BE2C (cell line): ENCODE measurements at regions not wholly inside any gene's neighbourhood (a gene's known extent, or its start where the extent isn't known, plus 50 kb on each side); places are given as distances from the start of the nearest gene placed in this dataset.

ENCODE experiments used
- DNase-seq: peaks from one replicate; pipeline ENCODE4 v3.0.0-alpha.2; 2020
- H3K27me3 ChIP-seq: fragments of 250-450 bp; sonication (Bioruptor Pico); 2 replicates; pipeline ENCODE4 v1.5.1; 2020; ENCODE audit warnings: mild to moderate bottlenecking
- H3K36me3 ChIP-seq: fragments of 250-450 bp; sonication (Bioruptor Pico); 2 replicates; pipeline ENCODE4 v1.5.1; 2020; ENCODE audit warnings: mild to moderate bottlenecking
- H3K4me1 ChIP-seq: fragments of 250-450 bp; sonication (Bioruptor Pico); 2 replicates; pipeline ENCODE4 v1.5.1; 2020
- H3K4me3 ChIP-seq: 2 replicates; pipeline ENCODE4 v1.5.1; 2011; ENCODE audit warnings: low read depth, low read length
- H3K9me3 ChIP-seq: fragments of 250-450 bp; sonication (Bioruptor Pico); 2 replicates; pipeline ENCODE4 v1.5.1; 2020
- CTCF ChIP-seq: IDR thresholded peaks from 2 replicates; pipeline ENCODE4 v1.5.1; 2012; ENCODE audit warnings: mild to moderate bottlenecking, low read depth, low read length

- DNase-seq, result no peak
- H3K36me3 ChIP-seq, result no peaks in the 10 kb centered on the region
- no peak for TF ChIP-seq CTCF
- no peaks in the 10 kb centered on the region for H3K27me3 ChIP-seq
- no peak overlapping the region for H3K4me3 ChIP-seq
- H3K4me1 ChIP-seq, result no peaks in the 10 kb centered on the region
- peaks cover 4% of the 10 kb centered on the region; the same call in 1 of the 2 replicates for H3K9me3 ChIP-seq
Measured at GRCh38 chr16:9402293-9402860, 310.9 kb downstream of the HAPSTR1 start.

- Histone ChIP-seq H3K27me3 (no peaks in the 10 kb centered on the region), H3K36me3 (no peaks in the 10 kb centered on the region), H3K9me3 (peaks cover 4% of the 10 kb centered on the region; the same call in 1 of the 2 replicates), H3K4me1 (no peaks in the 10 kb centered on the region), H3K4me3 (no peak overlapping the region)
- DNase-seq, result no peak
- TF ChIP-seq CTCF, result no peak
Measured at GRCh38 chr16:9404811-9405210, 313.4 kb downstream of the HAPSTR1 start.

GRCh38 chr16:9406038-9406712 is 314.7 kb downstream of the HAPSTR1 start:
- H3K4me3 ChIP-seq, result no peak overlapping the region
- H3K9me3 ChIP-seq, result peaks cover 4% of the 10 kb centered on the region; the same call in 1 of the 2 replicates
- no peak for DNase-seq
- TF ChIP-seq CTCF, result no peak
- H3K27me3 ChIP-seq, result no peaks in the 10 kb centered on the region
- no peaks in the 10 kb centered on the region for H3K4me1 ChIP-seq
- H3K36me3 ChIP-seq, result no peaks in the 10 kb centered on the region

- TF ChIP-seq CTCF, result no peak
- Histone ChIP-seq H3K9me3 (peaks cover 4% of the 10 kb centered on the region; the same call in 1 of the 2 replicates), H3K4me1 (no peaks in the 10 kb centered on the region), H3K27me3 (no peaks in the 10 kb centered on the region), H3K4me3 (no peak overlapping the region), H3K36me3 (no peaks in the 10 kb centered on the region)
- no peak for DNase-seq
Measured at GRCh38 chr16:9407206-9407758, 315.8 kb downstream of the HAPSTR1 start.

GRCh38 chr16:9408297-9408878 is 316.9 kb downstream of the HAPSTR1 start:
- Histone ChIP-seq H3K27me3 (no peaks in the 10 kb centered on the region), H3K9me3 (peaks cover 4% of the 10 kb centered on the region), H3K4me3 (no peak overlapping the region), H3K36me3 (no peaks in the 10 kb centered on the region), H3K4me1 (no peaks in the 10 kb centered on the region)
- no peak for DNase-seq
- TF ChIP-seq CTCF, result no peak
